HepG2 (cell line): ENCODE measurements at regions not wholly inside any gene's neighbourhood (a gene's known extent, or its start where the extent isn't known, plus 50 kb on each side); places are given as distances from the start of the nearest gene placed in this dataset.
A peak's percentile ranks its signal among the peaks of the same experiment; 100 is the strongest.

Source experiments
- ATF7 ChIP-seq, 2 experiments: fragments of 450-650 bp in 1 of 2; sonication (generic) in 1 of 2; formaldehyde crosslinking in 1 of 2; IDR thresholded peaks; 2 replicates each; pipeline versions ENCODE4 v1.4.0 to v1.6.1; 2016 to 2020; ENCODE audit warnings: antibody characterized with exemption in 1 of 2, mild to moderate bottlenecking in 1 of 2, missing genetic modification reagents in 1 of 2
- ERF ChIP-seq: IDR thresholded peaks from 2 replicates; pipeline ENCODE4 v1.6.1; 2018; ENCODE audit warnings: missing biosample characterization, missing genetic modification reagents
- TEAD3 ChIP-seq: optimal IDR thresholded peaks from 2 replicates; pipeline ENCODE3; 2016; ENCODE audit warnings: borderline replicate concordance
- ZFP41 ChIP-seq: sonication (generic); formaldehyde crosslinking; IDR thresholded peaks from 2 replicates; pipeline ENCODE4 v1.4.0; 2020; ENCODE audit warnings: mild to moderate bottlenecking, missing genetic modification reagents, borderline replicate concordance
- ZNF646 ChIP-seq: sonication (generic); formaldehyde crosslinking; IDR thresholded peaks from 2 replicates; pipeline ENCODE4 v1.9.0; 2021; ENCODE audit warnings: mild to moderate bottlenecking, missing genetic modification reagents
- ZSCAN5A ChIP-seq: sonication (generic); formaldehyde crosslinking; IDR thresholded peaks from 2 replicates; pipeline ENCODE4 v1.8.0; 2022; ENCODE audit warnings: mild to moderate bottlenecking, missing genetic modification reagents, borderline replicate concordance

GRCh38 chr6:113352029-113352801 lies 504.9 kb upstream of the MARCKS start (continued):
- 0 out of 2 replicates have a peak, but pooled peaks have one; percentile 21 for TF ChIP-seq ZNF646
- TF ChIP-seq ERF (CRISPR knock-in tag): peak; percentile 92
- TF ChIP-seq ZSCAN5A: peak; percentile 76; the same call in 1 of the 2 replicates
- no peak for TF ChIP-seq ATF7 (IDR thresholded peaks at IDR 0.05)
- peak; percentile 61; the same call in 1 of the 2 replicates for TF ChIP-seq ATF7 (CRISPR knock-in tag; IDR thresholded peaks at IDR 0.05)
- peak; percentile 92 for TF ChIP-seq TEAD3 (CRISPR knock-in tag)
- TF ChIP-seq ZFP41: no peak
